DOHH2 (cell line): ENCODE measurements at regions not wholly inside any gene's neighbourhood (a gene's known extent, or its start where the extent isn't known, plus 50 kb on each side); places are given as distances from the start of the nearest gene placed in this dataset.

Source experiments
- EZH2phosphoT487 ChIP-seq: fragments of 200-600 bp; sonication (generic); IDR thresholded peaks from 2 replicates; pipeline ENCODE4 v1.6.1; 2017; ENCODE audit warnings: borderline replicate concordance, mild to moderate bottlenecking, antibody characterized with exemption, low read length, moderate library complexity, mixed read lengths
- TF ChIP-seq, protein P1 (sequence below): fragments of 200-600 bp; sonication (generic); IDR thresholded peaks from one replicate; pipeline ENCODE4 v1.5.1; 2014; ENCODE audit warnings: antibody characterized with exemption, mild to moderate bottlenecking, low read depth, low read length; ENCODE audit not compliant: poor library complexity, severe bottlenecking

DNA sequence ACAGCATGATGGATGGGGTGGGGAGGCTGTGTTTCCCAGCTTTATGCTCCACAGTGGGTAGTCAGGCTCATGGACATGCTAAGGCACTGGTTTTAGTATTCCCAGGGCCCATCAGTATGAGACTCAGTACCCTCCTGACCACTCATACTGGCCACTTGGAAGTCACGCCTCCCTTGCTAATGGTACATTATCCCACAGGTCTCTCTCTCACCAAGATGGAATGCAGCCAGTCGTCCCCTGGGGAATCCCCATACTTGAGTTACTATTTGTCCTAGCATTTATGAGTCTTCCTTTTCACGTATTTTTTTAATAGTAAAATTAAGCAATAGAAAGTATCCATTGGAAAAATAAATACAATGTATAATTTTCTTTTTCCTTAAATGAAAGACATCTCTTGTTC is 80.6 kb upstream of the TBX20 start:
- TF ChIP-seq, protein P1, sequence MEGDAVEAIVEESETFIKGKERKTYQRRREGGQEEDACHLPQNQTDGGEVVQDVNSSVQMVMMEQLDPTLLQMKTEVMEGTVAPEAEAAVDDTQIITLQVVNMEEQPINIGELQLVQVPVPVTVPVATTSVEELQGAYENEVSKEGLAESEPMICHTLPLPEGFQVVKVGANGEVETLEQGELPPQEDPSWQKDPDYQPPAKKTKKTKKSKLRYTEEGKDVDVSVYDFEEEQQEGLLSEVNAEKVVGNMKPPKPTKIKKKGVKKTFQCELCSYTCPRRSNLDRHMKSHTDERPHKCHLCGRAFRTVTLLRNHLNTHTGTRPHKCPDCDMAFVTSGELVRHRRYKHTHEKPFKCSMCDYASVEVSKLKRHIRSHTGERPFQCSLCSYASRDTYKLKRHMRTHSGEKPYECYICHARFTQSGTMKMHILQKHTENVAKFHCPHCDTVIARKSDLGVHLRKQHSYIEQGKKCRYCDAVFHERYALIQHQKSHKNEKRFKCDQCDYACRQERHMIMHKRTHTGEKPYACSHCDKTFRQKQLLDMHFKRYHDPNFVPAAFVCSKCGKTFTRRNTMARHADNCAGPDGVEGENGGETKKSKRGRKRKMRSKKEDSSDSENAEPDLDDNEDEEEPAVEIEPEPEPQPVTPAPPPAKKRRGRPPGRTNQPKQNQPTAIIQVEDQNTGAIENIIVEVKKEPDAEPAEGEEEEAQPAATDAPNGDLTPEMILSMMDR: no peak
- TF ChIP-seq EZH2phosphoT487: no peak
